ENCODE measurements at regions not wholly inside any gene's neighbourhood (a gene's known extent, or its start where the extent isn't known, plus 50 kb on each side); places are given as distances from the start of the nearest gene placed in this dataset.

DNA sequence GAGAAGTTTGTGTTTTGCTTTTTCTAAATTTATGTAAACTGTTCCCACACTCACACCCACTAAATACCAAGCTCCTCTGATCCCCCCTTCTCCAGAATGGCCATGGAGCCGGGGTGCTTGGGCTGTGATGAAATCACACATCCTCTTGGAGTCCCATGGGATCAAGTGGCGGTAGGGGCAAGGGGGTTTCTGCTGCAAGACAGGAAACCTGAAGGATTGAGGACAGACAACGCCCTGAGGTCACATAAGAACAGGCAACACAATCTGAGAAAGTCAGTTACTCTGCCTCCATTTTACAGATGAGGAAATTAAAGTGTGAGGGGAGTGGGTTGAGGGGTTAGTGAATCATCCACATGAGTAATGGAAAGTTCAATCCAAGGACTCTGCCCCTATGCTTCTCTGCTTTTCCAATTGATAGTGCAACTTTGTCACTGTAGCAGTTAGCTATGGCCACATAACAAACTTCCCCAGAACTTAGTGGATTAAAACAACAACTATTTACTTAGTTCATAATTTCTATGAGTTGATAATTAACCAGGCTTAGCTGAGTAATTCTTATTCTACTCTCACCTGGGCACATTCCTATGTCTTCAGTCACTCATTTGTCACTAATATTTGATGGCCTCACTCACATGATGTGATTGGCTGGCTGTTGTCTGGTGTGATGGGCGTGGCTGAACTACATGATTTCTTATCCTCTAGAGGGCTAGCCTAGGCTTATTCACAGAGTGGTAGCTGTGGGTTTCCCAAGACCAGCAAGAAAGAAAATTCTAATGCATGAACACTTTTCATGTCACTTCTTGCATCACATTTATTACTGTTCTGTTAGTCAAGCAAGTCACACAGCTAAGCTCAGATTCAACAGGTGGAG lies 77.3 kb upstream of the ADRA1D start:
- Histone ChIP-seq H3K9ac (ENCODE audit: low read length) (no peak overlapping the region), H3K36me3 (replicated peaks; ENCODE audit: low read depth, low read length) (no peaks in the 10 kb centered on the region), H3K4me2 (ENCODE audit: low read length) (no peak overlapping the region), H3K9me3 (ENCODE audit: insufficient read depth, low read length) (no peaks in the 10 kb centered on the region), H3K4me3 (ENCODE audit: low read length) (no peak overlapping the region), H3K27me3 (ENCODE audit: low read depth, low read length) (peaks cover 52% of the 10 kb centered on the region), H3K79me2 (ENCODE audit: low read length) (no peaks in the 10 kb centered on the region), H3K4me1 (ENCODE audit: low read length) (0 out of 2 replicates have a peak, but pooled peaks cover 4% of the 10 kb centered on the region), H2AFZ (ENCODE audit: low read depth, low read length) (no peak overlapping the region), H3K27ac (ENCODE audit: low read length) (no peak overlapping the region), H4K20me1 (ENCODE audit: insufficient read depth, low read length) (no peaks in the 10 kb centered on the region)
- TF ChIP-seq EZH2phosphoT487 (IDR thresholded peaks at IDR 0.05; ENCODE audit: low read depth): no peak
- TF ChIP-seq CTCF (IDR thresholded peaks at IDR 0.05; ENCODE audit: low read depth, low read length): no peak

DNA sequence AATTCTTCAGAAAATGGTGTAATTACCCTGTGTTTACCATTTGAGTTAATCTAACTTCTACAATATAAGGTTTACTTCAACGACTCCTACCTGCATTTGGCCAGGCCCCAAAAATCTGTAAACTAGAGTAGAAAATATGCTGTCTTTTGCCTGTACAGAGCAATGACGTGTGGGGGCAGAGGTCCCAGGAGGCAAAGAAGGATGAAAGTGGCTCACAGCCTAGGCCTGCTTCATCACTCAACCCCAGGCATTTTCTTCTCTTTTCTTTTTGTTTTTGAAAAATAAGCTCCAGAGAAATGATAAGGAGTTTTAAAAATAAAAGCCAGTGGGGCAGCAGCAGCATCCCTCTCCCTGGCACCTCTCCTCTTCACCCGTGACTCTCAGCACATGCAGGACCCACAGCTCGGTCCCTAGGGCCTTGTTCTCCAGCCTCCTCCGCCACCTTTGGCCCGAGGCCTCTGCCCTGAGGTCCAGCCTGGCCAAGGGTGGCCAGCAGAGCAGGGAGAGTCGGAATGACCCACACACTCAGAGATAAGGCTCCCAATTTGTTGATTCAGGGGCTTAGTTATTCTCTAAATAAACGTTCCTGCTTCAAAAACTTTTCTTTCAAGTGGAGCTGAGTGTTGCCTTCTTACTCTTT lies 76.6 kb upstream of the ADRA1D start:
- Histone ChIP-seq H3K27me3 (ENCODE audit: low read depth, low read length) (peaks cover 57% of the 10 kb centered on the region), H3K79me2 (ENCODE audit: low read length) (no peaks in the 10 kb centered on the region), H3K4me3 (ENCODE audit: low read length) (no peak overlapping the region), H3K4me2 (ENCODE audit: low read length) (no peak overlapping the region), H4K20me1 (ENCODE audit: insufficient read depth, low read length) (no peaks in the 10 kb centered on the region), H3K4me1 (ENCODE audit: low read length) (0 out of 2 replicates have a peak, but pooled peaks cover 4% of the 10 kb centered on the region), H2AFZ (ENCODE audit: low read depth, low read length) (no peak overlapping the region), H3K36me3 (replicated peaks; ENCODE audit: low read depth, low read length) (no peaks in the 10 kb centered on the region), H3K27ac (ENCODE audit: low read length) (no peak overlapping the region), H3K9ac (ENCODE audit: low read length) (no peak overlapping the region), H3K9me3 (ENCODE audit: insufficient read depth, low read length) (no peaks in the 10 kb centered on the region)
- TF ChIP-seq CTCF (IDR thresholded peaks at IDR 0.05; ENCODE audit: low read depth, low read length) (no peak), EZH2phosphoT487 (IDR thresholded peaks at IDR 0.05; ENCODE audit: low read depth) (no peak)

- H3K36me3 ChIP-seq (replicated peaks; ENCODE audit: low read depth, low read length): no peaks in the 10 kb centered on the region
- no peak overlapping the region for H3K4me3 ChIP-seq (ENCODE audit: low read length)
- no peak overlapping the region for H3K4me2 ChIP-seq (ENCODE audit: low read length)
- H2AFZ ChIP-seq (ENCODE audit: low read depth, low read length): no peak overlapping the region
- 0 out of 2 replicates have a peak, but pooled peaks cover 4% of the 10 kb centered on the region for H3K4me1 ChIP-seq (ENCODE audit: low read length)
- peaks cover 53% of the 10 kb centered on the region for H3K27me3 ChIP-seq (ENCODE audit: low read depth, low read length)
- no peak overlapping the region for H3K27ac ChIP-seq (ENCODE audit: low read length)
- no peaks in the 10 kb centered on the region for H4K20me1 ChIP-seq (ENCODE audit: insufficient read depth, low read length)
- no peak for TF ChIP-seq EZH2phosphoT487 (IDR thresholded peaks at IDR 0.05; ENCODE audit: low read depth)
- TF ChIP-seq CTCF (IDR thresholded peaks at IDR 0.05; ENCODE audit: low read depth, low read length): no peak
- no peak overlapping the region for H3K9ac ChIP-seq (ENCODE audit: low read length)
- H3K9me3 ChIP-seq (ENCODE audit: insufficient read depth, low read length): no peaks in the 10 kb centered on the region
- no peaks in the 10 kb centered on the region for H3K79me2 ChIP-seq (ENCODE audit: low read length)
Observed at GRCh38 chr20:4324611-4325243, 75.6 kb upstream of the ADRA1D start.

DNA sequence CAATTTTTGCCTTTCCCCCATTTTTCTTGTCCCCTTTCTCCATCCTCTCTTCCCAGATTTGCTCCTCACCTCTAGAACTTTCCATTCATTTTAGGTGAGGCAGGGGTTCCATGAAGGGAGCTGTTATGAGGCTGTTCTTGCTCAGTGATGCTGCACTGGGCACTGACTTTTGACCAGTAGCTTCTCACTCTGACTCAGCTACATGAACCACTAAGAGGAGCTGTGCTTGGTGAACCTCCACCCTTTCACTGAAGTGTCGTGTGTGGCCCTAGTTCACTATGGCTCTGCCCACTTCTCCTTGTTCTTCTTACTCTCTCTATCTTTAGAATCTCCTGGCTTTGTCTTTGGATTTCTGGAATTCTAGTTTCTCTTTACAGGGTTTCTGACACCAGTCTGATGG lies 73.4 kb upstream of the ADRA1D start:
- no peak overlapping the region for H3K4me2 ChIP-seq (ENCODE audit: low read length)
- no peaks in the 10 kb centered on the region for H3K79me2 ChIP-seq (ENCODE audit: low read length)
- H3K9me3 ChIP-seq (ENCODE audit: insufficient read depth, low read length): no peaks in the 10 kb centered on the region
- TF ChIP-seq EZH2phosphoT487 (IDR thresholded peaks at IDR 0.05; ENCODE audit: low read depth) (no peak), CTCF (IDR thresholded peaks at IDR 0.05; ENCODE audit: low read depth, low read length) (no peak)
- H3K36me3 ChIP-seq (replicated peaks; ENCODE audit: low read depth, low read length): no peaks in the 10 kb centered on the region
- no peak overlapping the region for H3K4me3 ChIP-seq (ENCODE audit: low read length)
- H3K9ac ChIP-seq (ENCODE audit: low read length): no peak overlapping the region
- H3K27ac ChIP-seq (ENCODE audit: low read length): no peak overlapping the region
- H4K20me1 ChIP-seq (ENCODE audit: insufficient read depth, low read length): no peaks in the 10 kb centered on the region
- H3K27me3 ChIP-seq (ENCODE audit: low read depth, low read length): peaks cover 40% of the 10 kb centered on the region
- H3K4me1 ChIP-seq (ENCODE audit: low read length): 0 out of 2 replicates have a peak, but pooled peaks cover 4% of the 10 kb centered on the region
- H2AFZ ChIP-seq (ENCODE audit: low read depth, low read length): no peak overlapping the region
